ENCODE measurements at regions not wholly inside any gene's neighbourhood (a gene's known extent, or its start where the extent isn't known, plus 50 kb on each side); places are given as distances from the start of the nearest gene placed in this dataset.

GRCh38 chr12:105820429-105821125 is 318.2 kb downstream of the NUAK1 start:
- DNase-seq: peak; percentile 36

- DNase-seq: no peak
These were observed 316.3 kb downstream of the NUAK1 start for GRCh38 chr12:105822131-105823105.

- DNase-seq: no peak
These were observed 314.9 kb downstream of the NUAK1 start for GRCh38 chr12:105823810-105824209.

- DNase-seq: no peak
These were observed 313.6 kb downstream of the NUAK1 start for GRCh38 chr12:105825141-105825540.

- DNase-seq: no peak
These were observed 307.4 kb downstream of the NUAK1 start for GRCh38 chr12:105831372-105831771.

GRCh38 chr12:105832021-105832420 is 306.7 kb downstream of the NUAK1 start:
- no peak for DNase-seq

GRCh38 chr12:105832806-105833205 is 305.9 kb downstream of the NUAK1 start:
- no peak for DNase-seq

- DNase-seq: no peak
These were observed 304.3 kb downstream of the NUAK1 start for GRCh38 chr12:105834496-105834895.

- DNase-seq: no peak
These were observed 303.0 kb downstream of the NUAK1 start for GRCh38 chr12:105835580-105836241.

GRCh38 chr12:105836242-105836622 is 302.5 kb downstream of the NUAK1 start:
- no peak for DNase-seq

GRCh38 chr12:105839629-105840127 is 299.1 kb downstream of the NUAK1 start:
- no peak for DNase-seq

- DNase-seq: no peak
These were observed 298.4 kb downstream of the NUAK1 start for GRCh38 chr12:105840384-105840783.

- DNase-seq: no peak
These were observed 296.9 kb downstream of the NUAK1 start for GRCh38 chr12:105841840-105842239.

- DNase-seq: no peak
These were observed 295.2 kb downstream of the NUAK1 start for GRCh38 chr12:105843561-105843960.

GRCh38 chr12:105843986-105844760 is 294.6 kb downstream of the NUAK1 start:
- no peak for DNase-seq

GRCh38 chr12:105846331-105846730 is 292.4 kb downstream of the NUAK1 start:
- DNase-seq: no peak

- DNase-seq: no peak
These were observed 291.7 kb downstream of the NUAK1 start for GRCh38 chr12:105847068-105847467.

- no peak for DNase-seq
These were observed 290.5 kb downstream of the NUAK1 start for GRCh38 chr12:105848286-105848685.

- DNase-seq: no peak
These were observed 288.4 kb downstream of the NUAK1 start for GRCh38 chr12:105850103-105850968.

- DNase-seq: no peak
These were observed 286.3 kb downstream of the NUAK1 start for GRCh38 chr12:105852496-105852895.

- DNase-seq: no peak
These were observed 285.8 kb downstream of the NUAK1 start for GRCh38 chr12:105852951-105853350.
